Glutamatergic neuron (in vitro differentiated cells): ENCODE measurements at regions not wholly inside any gene's neighbourhood (a gene's known extent, or its start where the extent isn't known, plus 50 kb on each side); places are given as distances from the start of the nearest gene placed in this dataset.

Source experiments
- DNase-seq: peaks from one replicate; pipeline ENCODE4 v3.0.0; 2022
- H3K27ac Mint-ChIP-seq: one replicate; pipeline ENCODE4 v1.8.0; 2020; ENCODE audit warnings: mild to moderate bottlenecking, mixed read lengths, inconsistent platforms; ENCODE audit not compliant: unreplicated experiment
- H3K27me3 Mint-ChIP-seq: one replicate; pipeline ENCODE4 v1.8.0; 2020; ENCODE audit warnings: mild to moderate bottlenecking, moderate library complexity, mixed read lengths, inconsistent platforms; ENCODE audit not compliant: unreplicated experiment
- H3K36me3 Mint-ChIP-seq: one replicate; pipeline ENCODE4 v1.8.0; 2020; ENCODE audit warnings: mild to moderate bottlenecking, mixed read lengths, inconsistent platforms; ENCODE audit not compliant: unreplicated experiment
- H3K4me1 Mint-ChIP-seq: one replicate; pipeline ENCODE4 v1.8.0; 2020; ENCODE audit warnings: mild to moderate bottlenecking, low read depth, mixed read lengths, inconsistent platforms; ENCODE audit not compliant: unreplicated experiment
- H3K4me3 Mint-ChIP-seq: one replicate; pipeline ENCODE4 v1.8.0; 2020; ENCODE audit warnings: mild to moderate bottlenecking, mixed read lengths, inconsistent platforms; ENCODE audit not compliant: unreplicated experiment
- H3K9me3 Mint-ChIP-seq: one replicate; pipeline ENCODE4 v1.8.0; 2020; ENCODE audit warnings: mild to moderate bottlenecking, moderate library complexity, mixed read lengths, inconsistent platforms; ENCODE audit not compliant: unreplicated experiment
- TF ChIP-seq, protein P1 (sequence below): fragments of 200-600 bp; sonication (generic); IDR thresholded peaks from one replicate; pipeline ENCODE4 v1.5.0; 2021; ENCODE audit not compliant: partially characterized antibody, unreplicated experiment

DNA sequence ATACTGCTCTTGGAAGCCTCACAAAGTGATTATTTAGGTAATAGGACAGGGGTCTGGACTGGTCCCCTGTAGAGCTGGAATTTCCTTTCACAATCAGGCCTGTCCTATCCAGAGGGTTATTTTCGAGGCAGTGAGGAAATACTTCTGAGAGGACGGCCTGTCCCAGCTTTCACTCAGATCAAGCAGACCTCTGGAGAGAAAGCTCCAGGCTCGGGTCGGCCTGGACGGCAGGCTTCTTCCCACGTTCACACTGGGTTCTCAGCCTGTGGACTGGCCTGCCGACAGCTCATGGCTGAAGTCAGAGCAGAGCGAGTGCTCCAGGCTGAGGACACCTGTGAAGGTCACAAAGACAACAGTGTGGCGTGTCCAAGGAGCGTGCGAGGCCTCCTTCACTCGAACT lies 405.3 kb downstream of the VPS13C start:
- peaks cover 13% of the 10 kb centered on the region for H3K4me1 Mint-ChIP-seq
- no peaks in the 10 kb centered on the region for H3K9me3 Mint-ChIP-seq
- TF ChIP-seq, protein P1, sequence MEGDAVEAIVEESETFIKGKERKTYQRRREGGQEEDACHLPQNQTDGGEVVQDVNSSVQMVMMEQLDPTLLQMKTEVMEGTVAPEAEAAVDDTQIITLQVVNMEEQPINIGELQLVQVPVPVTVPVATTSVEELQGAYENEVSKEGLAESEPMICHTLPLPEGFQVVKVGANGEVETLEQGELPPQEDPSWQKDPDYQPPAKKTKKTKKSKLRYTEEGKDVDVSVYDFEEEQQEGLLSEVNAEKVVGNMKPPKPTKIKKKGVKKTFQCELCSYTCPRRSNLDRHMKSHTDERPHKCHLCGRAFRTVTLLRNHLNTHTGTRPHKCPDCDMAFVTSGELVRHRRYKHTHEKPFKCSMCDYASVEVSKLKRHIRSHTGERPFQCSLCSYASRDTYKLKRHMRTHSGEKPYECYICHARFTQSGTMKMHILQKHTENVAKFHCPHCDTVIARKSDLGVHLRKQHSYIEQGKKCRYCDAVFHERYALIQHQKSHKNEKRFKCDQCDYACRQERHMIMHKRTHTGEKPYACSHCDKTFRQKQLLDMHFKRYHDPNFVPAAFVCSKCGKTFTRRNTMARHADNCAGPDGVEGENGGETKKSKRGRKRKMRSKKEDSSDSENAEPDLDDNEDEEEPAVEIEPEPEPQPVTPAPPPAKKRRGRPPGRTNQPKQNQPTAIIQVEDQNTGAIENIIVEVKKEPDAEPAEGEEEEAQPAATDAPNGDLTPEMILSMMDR: no peak
- H3K4me3 Mint-ChIP-seq: no peak overlapping the region
- H3K36me3 Mint-ChIP-seq: no peaks in the 10 kb centered on the region
- H3K27ac Mint-ChIP-seq: no peak overlapping the region
- no peaks in the 10 kb centered on the region for H3K27me3 Mint-ChIP-seq
- no peak for DNase-seq

DNA sequence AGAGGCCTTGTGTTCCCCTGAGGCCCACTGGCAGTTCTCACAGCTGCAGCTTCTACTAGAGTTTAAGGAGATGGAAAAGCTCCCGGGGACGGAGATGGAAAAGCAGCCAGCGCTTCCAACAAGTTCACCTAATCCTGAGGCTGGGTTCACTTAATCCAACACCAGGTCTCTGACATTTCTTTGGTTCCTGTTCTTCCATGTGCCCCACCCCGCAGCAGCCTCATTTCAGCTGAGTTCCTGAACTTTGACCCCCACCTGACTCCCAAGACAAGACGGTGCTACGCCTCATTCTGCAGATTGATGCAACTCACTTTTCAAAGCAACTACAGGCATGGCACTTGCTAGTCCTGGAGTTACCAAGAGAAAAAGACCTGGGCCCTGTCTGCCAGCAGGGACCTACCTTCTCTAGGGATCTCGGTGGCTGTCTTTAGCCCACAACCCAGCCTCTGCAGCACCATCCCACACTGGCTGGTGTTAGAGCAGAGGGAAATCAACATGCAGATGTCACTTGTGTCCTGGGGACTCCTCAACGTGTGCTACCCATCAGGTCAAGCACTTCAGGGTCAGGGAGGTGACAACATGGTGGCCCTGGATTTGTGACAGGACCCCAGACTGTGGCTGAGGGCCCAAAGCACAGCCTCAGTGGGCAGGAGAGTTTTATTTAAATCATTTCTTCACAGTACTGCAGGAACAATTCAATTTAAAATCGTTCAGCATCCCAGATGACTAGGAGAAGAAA lies 406.1 kb downstream of the VPS13C start:
- no peaks in the 10 kb centered on the region for H3K27me3 Mint-ChIP-seq
- TF ChIP-seq, protein P1: no peak
- H3K27ac Mint-ChIP-seq: no peak overlapping the region
- no peaks in the 10 kb centered on the region for H3K9me3 Mint-ChIP-seq
- no peaks in the 10 kb centered on the region for H3K36me3 Mint-ChIP-seq
- no peak for DNase-seq
- peaks cover 13% of the 10 kb centered on the region for H3K4me1 Mint-ChIP-seq
- no peak overlapping the region for H3K4me3 Mint-ChIP-seq

- H3K27me3 Mint-ChIP-seq: no peaks in the 10 kb centered on the region
These were observed 407.1 kb downstream of the VPS13C start for GRCh38 chr15:61653110-61653509.

DNA sequence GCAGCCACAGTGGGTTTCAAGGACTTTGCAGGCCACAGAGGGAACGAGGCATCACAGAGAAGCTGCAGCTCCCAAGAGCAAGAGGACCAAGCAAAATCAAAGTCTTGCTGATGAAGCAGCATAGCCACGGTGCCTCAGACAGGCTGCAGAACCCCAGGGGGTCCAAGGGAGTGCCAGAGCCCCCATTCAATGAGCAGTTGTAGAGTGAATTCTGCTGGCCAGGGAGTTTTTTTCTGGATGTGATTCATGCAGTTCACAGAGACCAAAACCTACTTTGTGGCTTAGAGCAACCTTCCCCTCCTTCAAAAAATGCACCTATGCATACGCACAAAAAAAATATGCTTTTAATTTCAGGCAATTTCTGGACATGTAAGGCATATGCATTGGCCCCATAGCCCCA lies 409.0 kb downstream of the VPS13C start:
- Mint-ChIP-seq H3K4me1 (peaks cover 13% of the 10 kb centered on the region), H3K27ac (no peak overlapping the region), H3K27me3 (no peaks in the 10 kb centered on the region), H3K36me3 (no peaks in the 10 kb centered on the region), H3K4me3 (no peak overlapping the region), H3K9me3 (no peaks in the 10 kb centered on the region)
- TF ChIP-seq, protein P1: no peak
- no peak for DNase-seq

More at GRCh38 chr15:61653110-61653509, 407.1 kb downstream of the VPS13C start:
- no peaks in the 10 kb centered on the region for H3K9me3 Mint-ChIP-seq
- H3K4me1 Mint-ChIP-seq: peaks cover 13% of the 10 kb centered on the region
- no peaks in the 10 kb centered on the region for H3K36me3 Mint-ChIP-seq
- peak overlapping the region; percentile 8 for H3K27ac Mint-ChIP-seq
- DNase-seq: peak; percentile 32
- no peak overlapping the region for H3K4me3 Mint-ChIP-seq
- TF ChIP-seq, protein P1: no peak

- Mint-ChIP-seq H3K36me3 (no peaks in the 10 kb centered on the region), H3K27ac (no peak overlapping the region), H3K4me3 (no peak overlapping the region), H3K9me3 (no peaks in the 10 kb centered on the region), H3K4me1 (peaks cover 18% of the 10 kb centered on the region), H3K27me3 (peaks cover 2% of the 10 kb centered on the region)
- TF ChIP-seq, protein P1: no peak
- DNase-seq: no peak
These were observed 411.2 kb downstream of the VPS13C start for GRCh38 chr15:61649046-61649445.
